ENCODE measurements at regions not wholly inside any gene's neighbourhood (a gene's known extent, or its start where the extent isn't known, plus 50 kb on each side); places are given as distances from the start of the nearest gene placed in this dataset.
"Not testable (repeated sequence)": the region's sequence is repeated elsewhere in the genome, so short reads cannot be mapped to it uniquely, and the experiment has no call there.

DNA sequence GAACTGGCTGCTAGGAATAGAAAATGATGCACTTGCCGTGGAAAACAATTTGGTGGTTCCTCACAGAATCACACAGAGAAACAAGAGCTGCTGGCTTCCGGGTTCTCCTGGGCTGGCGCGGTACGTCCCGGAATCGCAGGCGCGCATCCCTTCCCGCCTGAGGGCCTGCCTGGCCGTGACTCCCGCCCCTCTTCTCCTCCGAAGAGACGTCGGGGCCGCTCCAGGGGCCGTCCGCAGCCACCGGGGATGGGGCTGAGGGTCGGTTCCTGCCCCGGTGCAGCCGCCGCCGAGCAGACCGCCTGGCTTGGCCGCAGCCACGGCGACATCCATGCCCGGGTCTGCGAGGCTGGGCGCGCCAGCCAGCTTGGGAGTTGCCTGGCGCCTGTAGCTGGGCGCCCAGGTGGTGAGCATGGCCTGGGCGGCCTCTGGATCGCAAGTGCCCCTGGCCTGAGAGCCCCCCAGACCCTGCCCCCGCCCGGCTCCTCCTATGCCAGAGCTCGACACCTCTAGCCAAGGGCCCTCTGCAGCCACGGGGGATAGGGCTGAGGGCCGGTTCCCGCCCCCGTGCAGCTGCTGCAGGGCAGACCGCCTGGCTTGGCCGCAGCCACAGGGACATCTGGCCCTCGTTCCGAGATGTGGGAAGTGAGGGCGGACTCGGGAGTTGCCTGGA is 83.9 kb upstream of the ZNG1F start:
- DNase-seq = peak; percentile 46 to 57

DNA sequence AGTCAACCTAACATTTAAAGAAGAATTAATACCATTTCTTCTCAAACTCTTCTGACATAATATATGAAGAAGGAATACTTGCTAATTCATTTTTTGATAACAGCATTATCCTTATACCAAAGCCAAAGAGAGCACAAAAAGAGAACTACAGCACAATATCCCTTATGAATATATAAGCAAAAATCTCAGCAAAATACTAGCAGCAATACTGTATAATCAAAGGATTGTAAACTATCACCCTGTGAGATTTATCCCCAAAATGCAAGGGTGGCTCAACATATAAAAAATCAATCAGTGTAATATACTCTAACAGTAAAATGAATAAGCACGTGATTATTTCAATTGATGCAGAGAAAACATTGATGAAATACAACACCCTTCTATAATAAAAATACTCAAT is 81.9 kb upstream of the ZNG1F start:
- not testable (repeated sequence) for DNase-seq

DNA sequence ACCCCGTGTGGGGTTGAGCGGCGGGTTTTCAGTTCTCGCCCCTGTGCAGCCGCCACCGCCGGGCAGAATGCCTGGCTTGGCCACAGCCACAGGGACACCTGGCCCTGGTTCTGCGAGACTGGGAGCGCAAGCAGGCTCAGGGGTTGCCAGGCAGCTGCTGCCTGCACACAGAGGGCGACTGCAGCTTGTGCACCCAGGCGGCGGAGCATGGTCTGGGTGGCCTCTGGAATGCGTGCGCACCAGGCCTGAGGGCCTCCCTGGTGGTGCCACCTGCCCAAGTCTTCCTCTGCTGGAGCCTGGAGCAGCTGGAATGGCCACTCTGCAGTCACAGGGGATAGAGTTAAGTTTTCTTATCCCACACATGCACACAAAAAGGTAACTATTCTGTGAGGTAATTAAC is 80.4 kb upstream of the ZNG1F start:
- not testable (repeated sequence) for DNase-seq

DNA sequence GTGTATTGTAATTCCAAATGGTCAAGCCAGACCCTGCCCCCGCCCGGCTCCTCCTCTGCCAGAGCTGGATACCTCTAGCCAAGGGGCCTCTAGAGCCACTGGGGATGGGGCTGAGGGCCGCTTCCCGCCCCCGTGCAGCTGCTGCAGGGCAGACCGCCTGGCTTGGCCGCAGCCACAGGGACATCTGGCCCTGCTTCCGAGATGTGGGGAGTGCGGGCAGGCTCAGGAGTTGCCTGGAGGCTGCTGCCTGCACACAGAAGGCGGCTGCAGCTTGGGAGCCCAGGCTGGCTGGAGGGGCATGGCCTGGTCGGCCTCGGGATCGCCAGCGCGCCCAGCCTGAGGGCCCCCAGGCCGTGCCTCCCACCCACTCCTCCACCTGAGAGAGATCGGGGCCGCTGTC is 79.9 kb upstream of the ZNG1F start:
- not testable (repeated sequence) for DNase-seq

DNA sequence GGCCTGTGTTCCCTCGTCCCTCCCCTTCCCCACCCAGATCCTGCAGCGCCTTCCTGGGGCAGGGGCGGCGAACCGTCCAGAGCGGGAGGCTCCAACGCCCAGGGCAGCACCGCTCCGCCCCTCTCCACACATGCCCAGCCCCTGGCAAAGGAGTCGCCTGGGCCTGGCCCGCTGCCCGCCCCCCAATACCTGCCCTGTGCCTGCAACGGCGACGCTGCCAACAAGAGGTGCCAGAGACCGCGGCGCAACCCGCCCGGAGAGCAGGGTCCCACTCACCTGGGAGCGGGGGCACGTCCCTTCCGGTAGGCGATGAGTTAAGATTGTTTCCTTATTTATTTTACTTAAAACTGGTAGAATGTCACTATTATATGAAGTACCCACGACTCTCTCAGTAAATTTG is 77.5 kb upstream of the ZNG1F start:
- DNase-seq = not testable (repeated sequence)

DNA sequence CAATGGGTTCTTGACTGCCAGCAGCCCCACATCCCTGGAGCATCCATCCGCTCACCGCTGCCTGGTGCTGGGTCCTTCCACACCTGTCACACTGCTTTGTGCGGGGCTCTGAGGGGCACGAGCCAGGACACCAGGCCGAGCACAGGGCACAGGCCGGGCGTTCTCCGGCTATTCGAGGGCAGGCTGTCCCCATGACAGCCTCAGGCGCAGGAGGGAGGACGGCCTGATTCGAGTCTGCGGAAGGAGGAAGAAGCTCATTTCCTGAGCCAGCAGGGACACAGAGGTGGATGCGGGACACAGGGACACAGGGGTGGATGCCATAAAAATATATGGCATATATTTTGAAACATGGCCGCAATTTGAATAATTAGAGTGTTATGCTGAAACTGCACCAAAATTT is 76.9 kb upstream of the ZNG1F start:
- DNase-seq = not testable (repeated sequence)

DNA sequence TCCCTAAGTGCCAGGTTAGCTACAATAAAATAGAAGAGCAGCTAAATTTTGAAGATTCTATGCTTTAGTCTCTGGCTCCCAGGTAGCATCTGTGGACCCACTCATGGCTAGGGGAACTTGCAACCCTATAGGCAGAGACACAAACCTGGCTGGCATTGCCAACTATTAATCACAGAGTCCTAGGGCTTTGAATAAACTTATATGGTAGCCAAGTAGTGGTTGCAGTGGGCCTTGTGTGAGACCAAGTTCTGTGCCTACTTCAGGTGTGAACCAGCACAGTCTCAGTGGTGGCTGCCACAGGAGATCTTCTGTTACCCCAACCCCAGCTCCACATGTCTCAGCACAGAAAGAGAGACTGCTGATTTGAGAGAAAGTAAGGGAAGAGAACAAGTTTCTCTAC is 62.9 kb upstream of the ZNG1F start:
- DNase-seq = not testable (repeated sequence)

DNA sequence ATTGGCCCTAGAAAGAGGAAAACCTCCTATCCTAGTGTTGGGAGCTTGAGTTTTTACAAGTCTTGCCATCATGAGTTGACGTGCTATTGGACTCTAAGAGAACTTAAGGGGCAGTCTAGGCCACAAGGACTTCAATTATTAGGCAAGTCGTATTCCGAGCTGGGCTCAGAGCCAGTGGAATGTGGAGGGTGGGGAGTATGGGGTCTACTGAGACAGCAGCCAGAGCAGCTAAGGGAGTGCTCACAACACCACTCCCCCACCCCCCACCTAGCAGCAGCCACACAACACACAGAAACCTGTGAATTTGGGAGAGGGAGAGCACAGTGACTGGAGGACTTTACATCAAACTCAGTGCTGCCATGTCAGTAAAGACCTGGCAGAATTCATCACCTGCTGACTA is 62.0 kb upstream of the ZNG1F start:
- DNase-seq = not testable (repeated sequence)

DNA sequence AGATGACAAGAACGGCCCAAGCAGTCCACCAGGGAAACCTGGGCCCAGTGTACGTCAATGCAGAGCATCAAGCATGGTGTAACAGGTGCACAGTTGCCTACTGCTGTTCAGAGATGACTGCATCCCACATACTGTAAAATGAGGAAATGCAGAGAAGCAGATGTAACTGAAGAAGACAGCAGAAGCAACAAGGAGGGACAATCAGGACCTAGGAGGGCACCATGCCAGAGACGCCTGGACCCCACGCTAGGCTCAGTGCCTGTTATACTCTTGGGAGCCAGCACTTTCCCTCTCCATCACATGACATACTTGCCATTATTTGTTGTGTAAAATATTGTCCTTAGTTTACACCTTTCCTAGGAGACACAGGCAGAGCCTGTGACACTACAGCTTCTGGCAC is 57.6 kb upstream of the ZNG1F start:
- not testable (repeated sequence) for DNase-seq
